SK-N-SH (cell line): ENCODE measurements at regions not wholly inside any gene's neighbourhood (a gene's known extent, or its start where the extent isn't known, plus 50 kb on each side); places are given as distances from the start of the nearest gene placed in this dataset.

ENCODE experiments used
- CTCF ChIA-PET: fragments of 300-600, 350-600 bp; formaldehyde crosslinking; extraction: SDS; loops from one replicate; lab custom pipeline; 2021; lab: Yijun Ruan, JAX
- POLR2A ChIA-PET: fragments of 350-600 bp; sonication (Branson Sonifier 250); formaldehyde crosslinking; extraction: SDS; loops from one replicate; lab custom pipeline; 2020; ENCODE audit warnings: antibody characterized with exemption, inconsistent platforms; lab: Yijun Ruan, JAX
- DNase-seq: peaks from one replicate; pipeline ENCODE4 v3.0.0; 2012
- H2AFZ ChIP-seq: fragments of 200-600 bp; sonication (generic); 2 replicates; pipeline ENCODE4 v1.8.1; 2016; ENCODE audit warnings: antibody characterized with exemption, mild to moderate bottlenecking, low read depth
- H3F3A ChIP-seq: fragments of 200-600 bp; sonication (generic); replicated peaks from 2 replicates; pipeline ENCODE3; 2016; ENCODE audit warnings: antibody characterized with exemption, mild to moderate bottlenecking; ENCODE audit not compliant: insufficient read depth
- H3K27ac ChIP-seq, 2 experiments: fragments of 200-500 bp in 1 of 2; fragments of 200-600 bp in 1 of 2; sonication (Bioruptor generic) in 1 of 2; sonication (generic), shearing (Covaris generic) in 1 of 2; 2 replicates each; pipeline versions ENCODE4 v1.5.1 to v1.6.1; 2014 to 2016; ENCODE audit warnings: low read depth in 2 of 2, inconsistent platforms in 1 of 2, low read length in 1 of 2, mild to moderate bottlenecking in 1 of 2, mixed read lengths in 1 of 2
- H3K27me3 ChIP-seq: fragments of 200-600 bp; sonication (generic), shearing (Covaris generic); 2 replicates; pipeline ENCODE4 v1.6.1; 2016; ENCODE audit warnings: mixed run types; ENCODE audit not compliant: insufficient read depth
- H3K36me3 ChIP-seq, 2 experiments: fragments of 200-500 bp in 1 of 2; fragments of 200-600 bp in 1 of 2; sonication (Bioruptor generic) in 1 of 2; sonication (generic) in 1 of 2; replicated peaks in 1 of 2; 2 replicates each; pipeline versions ENCODE3 to v1.5.1; 2014 to 2016; ENCODE audit warnings: low read length in 1 of 2, mild to moderate bottlenecking in 1 of 2; ENCODE audit not compliant: insufficient read depth in 2 of 2, control insufficient read depth in 1 of 2
- H3K4me1 ChIP-seq, 2 experiments: fragments of 200-500 bp in 1 of 2; fragments of 200-600 bp in 1 of 2; sonication (Bioruptor generic) in 1 of 2; sonication (generic), shearing (Covaris generic) in 1 of 2; 2 replicates each; pipeline versions ENCODE4 v1.5.1 to v1.6.1; 2014 to 2016; ENCODE audit warnings: low read depth in 1 of 2, low read length in 1 of 2, mixed run types in 1 of 2; ENCODE audit not compliant: insufficient read depth in 2 of 2, control insufficient read depth in 1 of 2
- H3K4me2 ChIP-seq: fragments of 200-600 bp; sonication (generic), shearing (Covaris generic); 2 replicates; pipeline ENCODE4 v1.6.1; 2017; ENCODE audit warnings: mixed run types
- H3K4me3 ChIP-seq, 2 experiments: fragments of 200-500 bp in 1 of 2; fragments of 200-600 bp in 1 of 2; sonication (Bioruptor generic) in 1 of 2; sonication (generic), shearing (Covaris generic) in 1 of 2; 2 replicates each; pipeline versions ENCODE4 v1.5.1 to v1.8.1; 2014 to 2016; ENCODE audit warnings: low read depth in 2 of 2, inconsistent platforms in 1 of 2, low read length in 1 of 2, mild to moderate bottlenecking in 1 of 2, mixed read lengths in 1 of 2, moderate library complexity in 1 of 2
- H3K79me2 ChIP-seq: fragments of 200-600 bp; sonication (generic); 2 replicates; pipeline ENCODE4 v1.8.1; 2017; ENCODE audit warnings: mild to moderate bottlenecking; ENCODE audit not compliant: insufficient read depth
- H3K9ac ChIP-seq: fragments of 200-600 bp; sonication (generic); 2 replicates; pipeline ENCODE4 v1.6.1; 2017; ENCODE audit warnings: mixed run types
- H3K9me2 ChIP-seq: fragments of 200-600 bp; sonication (generic); 2 replicates; pipeline ENCODE4 v1.6.1; 2017; ENCODE audit warnings: mixed run types
- H3K9me3 ChIP-seq: fragments of 200-600 bp; sonication (generic); 2 replicates; pipeline ENCODE4 v1.6.1; 2017; ENCODE audit warnings: mixed run types, mild to moderate bottlenecking, moderate library complexity
- H4K20me1 ChIP-seq: fragments of 200-600 bp; sonication (generic); 2 replicates; pipeline ENCODE4 v1.6.1; 2017; ENCODE audit warnings: mild to moderate bottlenecking, mixed run types; ENCODE audit not compliant: insufficient read depth
- CHD2 ChIP-seq: fragments of 150-350 bp; IDR thresholded peaks from 2 replicates; pipeline ENCODE4 v1.6.1; 2018; ENCODE audit warnings: low read length; ENCODE audit not compliant: partially characterized antibody
- EZH2phosphoT487 ChIP-seq: fragments of 200-600 bp; sonication (generic); IDR thresholded peaks from 2 replicates; pipeline ENCODE4 v1.6.1; 2017; ENCODE audit warnings: low read depth, mixed run types, mild to moderate bottlenecking, antibody characterized with exemption, moderate library complexity, borderline replicate concordance
- FOXJ3 ChIP-seq: sonication (generic); formaldehyde crosslinking; IDR thresholded peaks from 2 replicates; pipeline ENCODE4 v1.5.1; 2020; ENCODE audit warnings: mild to moderate bottlenecking, missing genetic modification reagents
- FOXM1 ChIP-seq: IDR thresholded peaks from 2 replicates; pipeline ENCODE4 v1.4.0; 2012; ENCODE audit warnings: low read depth, mild to moderate bottlenecking
- GABPA ChIP-seq: IDR thresholded peaks from 2 replicates; pipeline ENCODE4 v1.4.0; 2012; ENCODE audit warnings: low read depth, mild to moderate bottlenecking
- GATA2 ChIP-seq: sonication (generic); formaldehyde crosslinking; IDR thresholded peaks from 2 replicates; pipeline ENCODE4 v1.5.0; 2020; ENCODE audit warnings: mild to moderate bottlenecking, missing genetic modification reagents
- MAX ChIP-seq: IDR thresholded peaks from 2 replicates; pipeline ENCODE4 v1.4.0; 2012; ENCODE audit warnings: low read depth
- MEF2A ChIP-seq: IDR thresholded peaks from 2 replicates; pipeline ENCODE4 v1.4.0; 2012; ENCODE audit warnings: low read depth, borderline replicate concordance
- NFIC ChIP-seq: IDR thresholded peaks from 2 replicates; pipeline ENCODE4 v1.4.0; 2012; ENCODE audit warnings: borderline replicate concordance
- POLR2AphosphoS5 ChIP-seq: IDR thresholded peaks from 2 replicates; pipeline ENCODE4 v1.6.1; 2012; ENCODE audit warnings: low read depth, low read length
- RAD21 ChIP-seq: IDR thresholded peaks from 2 replicates; pipeline ENCODE4 v1.6.1; 2012; ENCODE audit warnings: mild to moderate bottlenecking, low read length
- RCOR1 ChIP-seq: fragments of 150-350 bp; IDR thresholded peaks from 2 replicates; pipeline ENCODE4 v1.6.1; 2017; ENCODE audit warnings: antibody characterized with exemption, low read length
- REST ChIP-seq: IDR thresholded peaks from 2 replicates; pipeline ENCODE4 v1.6.1; 2012; ENCODE audit warnings: mild to moderate bottlenecking, low read depth, low read length, moderate library complexity
- RFX5 ChIP-seq: IDR thresholded peaks from 2 replicates; pipeline ENCODE4 v1.6.1; 2012; ENCODE audit warnings: mild to moderate bottlenecking, improper control_type of control experiment, low read length
- SMC3 ChIP-seq: IDR thresholded peaks from 2 replicates; pipeline ENCODE4 v1.6.1; 2012; ENCODE audit warnings: low read depth, low read length, improper control_type of control experiment
- TAF1 ChIP-seq: IDR thresholded peaks from 2 replicates; pipeline ENCODE4 v1.6.1; 2012; ENCODE audit warnings: low read depth, mild to moderate bottlenecking, low read length, moderate library complexity, borderline replicate concordance
- TEAD4 ChIP-seq: IDR thresholded peaks from 2 replicates; pipeline ENCODE4 v1.4.0; 2012; ENCODE audit warnings: mild to moderate bottlenecking, borderline replicate concordance; ENCODE audit not compliant: insufficient read depth
- WGBS: methylation state at CpG from one replicate; pipeline ENCODE4 v1.1.6; 2017; ENCODE audit warnings: low lambda C conversion rate; 5-methylcytosine and 5-hydroxymethylcytosine counted together
- TF ChIP-seq, protein P1 (sequence below): IDR thresholded peaks from 2 replicates; pipeline ENCODE4 v1.4.0; 2012; ENCODE audit warnings: low read depth, borderline replicate concordance

GRCh38 chr18:22848615-22849014, 84.5 kb upstream of the RBBP8 start (continued):
- TF ChIP-seq REST: no peak

- CTCF ChIA-PET: interaction anchor here (1.0 to 1.1 kb wide), 2 partner anchors 10 to 58 kb away, joined by 4 to 5 read pairs; no protein-coding TSS in a partner anchor
- H2AFZ ChIP-seq: no peak overlapping the region
- H3K27me3 ChIP-seq: no peaks in the 10 kb centered on the region
- H3F3A ChIP-seq: no peaks in the 10 kb centered on the region
- no peak overlapping the region for H3K9ac ChIP-seq
- no peak overlapping the region for H3K4me2 ChIP-seq
- H3K9me3 ChIP-seq: no peaks in the 10 kb centered on the region
- no peaks in the 10 kb centered on the region for H4K20me1 ChIP-seq
- POLR2A ChIA-PET: no interaction called here
- H3K79me2 ChIP-seq: no peaks in the 10 kb centered on the region
- 86% methylated on average over 1 of the region's 2 CpGs for WGBS
- no peak for TF ChIP-seq FOXM1
- no peak for TF ChIP-seq CHD2
- TF ChIP-seq, protein P1, sequence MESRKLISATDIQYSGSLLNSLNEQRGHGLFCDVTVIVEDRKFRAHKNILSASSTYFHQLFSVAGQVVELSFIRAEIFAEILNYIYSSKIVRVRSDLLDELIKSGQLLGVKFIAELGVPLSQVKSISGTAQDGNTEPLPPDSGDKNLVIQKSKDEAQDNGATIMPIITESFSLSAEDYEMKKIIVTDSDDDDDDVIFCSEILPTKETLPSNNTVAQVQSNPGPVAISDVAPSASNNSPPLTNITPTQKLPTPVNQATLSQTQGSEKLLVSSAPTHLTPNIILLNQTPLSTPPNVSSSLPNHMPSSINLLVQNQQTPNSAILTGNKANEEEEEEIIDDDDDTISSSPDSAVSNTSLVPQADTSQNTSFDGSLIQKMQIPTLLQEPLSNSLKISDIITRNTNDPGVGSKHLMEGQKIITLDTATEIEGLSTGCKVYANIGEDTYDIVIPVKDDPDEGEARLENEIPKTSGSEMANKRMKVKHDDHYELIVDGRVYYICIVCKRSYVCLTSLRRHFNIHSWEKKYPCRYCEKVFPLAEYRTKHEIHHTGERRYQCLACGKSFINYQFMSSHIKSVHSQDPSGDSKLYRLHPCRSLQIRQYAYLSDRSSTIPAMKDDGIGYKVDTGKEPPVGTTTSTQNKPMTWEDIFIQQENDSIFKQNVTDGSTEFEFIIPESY: no peak
- TF ChIP-seq FOXJ3 (CRISPR knock-in tag): no peak
- no peak for TF ChIP-seq RAD21
- no peak for TF ChIP-seq SMC3
- no peak for TF ChIP-seq EZH2phosphoT487
- TF ChIP-seq TEAD4: no peak
- TF ChIP-seq RCOR1: no peak
- TF ChIP-seq POLR2AphosphoS5: no peak
- TF ChIP-seq REST: no peak
- TF ChIP-seq GATA2: no peak
- no peak for TF ChIP-seq MEF2A
- no peak for TF ChIP-seq GABPA
- TF ChIP-seq RFX5: no peak
- TF ChIP-seq MAX: no peak
- no peak for TF ChIP-seq NFIC
- no peak for TF ChIP-seq TAF1
- no peaks in the 10 kb centered on the region for H3K9me2 ChIP-seq
- no peak for DNase-seq
- H3K4me3 ChIP-seq: no peak overlapping the region
- H3K27ac ChIP-seq: no peak overlapping the region
- H3K4me1 ChIP-seq: no peaks in the 10 kb centered on the region
- no peaks in the 10 kb centered on the region for H3K36me3 ChIP-seq
Measured at GRCh38 chr18:22856870-22857269, 76.3 kb upstream of the RBBP8 start.
